ENCODE measurements at regions not wholly inside any gene's neighbourhood (a gene's known extent, or its start where the extent isn't known, plus 50 kb on each side); places are given as distances from the start of the nearest gene placed in this dataset.

DNA sequence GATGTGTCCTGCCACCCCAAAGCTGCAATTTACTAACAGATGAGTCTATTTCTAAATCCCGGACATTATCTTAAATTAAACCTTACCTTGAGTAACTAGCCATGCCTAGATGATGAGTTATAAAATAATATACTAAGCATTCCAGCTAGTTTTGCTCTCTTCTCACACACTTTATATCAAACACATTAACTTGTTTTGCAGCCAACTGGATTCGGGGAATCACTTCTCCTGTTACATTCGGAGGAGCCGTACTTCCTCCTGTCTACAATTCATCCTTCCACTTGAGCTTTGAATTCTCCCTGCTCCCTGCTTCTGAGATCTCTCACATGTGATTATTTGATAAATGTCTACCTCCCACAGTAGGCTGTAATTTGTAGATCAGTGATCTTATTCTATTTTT is 420.1 kb downstream of the GJA1 start:
- TF ChIP-seq REST (IDR thresholded peaks at IDR 0.05; ENCODE audit: insufficient read depth in 1 of 2, low read depth in 2 of 2, low read length in 2 of 2), result no peak
- TF ChIP-seq TAF1 (IDR thresholded peaks at IDR 0.05; ENCODE audit: borderline replicate concordance, insufficient read depth, low read length), result no peak
- TF ChIP-seq SIN3A (IDR thresholded peaks at IDR 0.05; ENCODE audit: borderline replicate concordance, insufficient read depth, low read length), result no peak
- TF ChIP-seq POLR2AphosphoS5 (IDR thresholded peaks at IDR 0.05; ENCODE audit: low read depth, low read length), result no peak
- TF ChIP-seq FOXP2 (optimal IDR thresholded peaks at IDR 0.05; ENCODE audit: borderline replicate concordance, extremely low read depth, extremely low read length, insufficient read depth), result no peak

DNA sequence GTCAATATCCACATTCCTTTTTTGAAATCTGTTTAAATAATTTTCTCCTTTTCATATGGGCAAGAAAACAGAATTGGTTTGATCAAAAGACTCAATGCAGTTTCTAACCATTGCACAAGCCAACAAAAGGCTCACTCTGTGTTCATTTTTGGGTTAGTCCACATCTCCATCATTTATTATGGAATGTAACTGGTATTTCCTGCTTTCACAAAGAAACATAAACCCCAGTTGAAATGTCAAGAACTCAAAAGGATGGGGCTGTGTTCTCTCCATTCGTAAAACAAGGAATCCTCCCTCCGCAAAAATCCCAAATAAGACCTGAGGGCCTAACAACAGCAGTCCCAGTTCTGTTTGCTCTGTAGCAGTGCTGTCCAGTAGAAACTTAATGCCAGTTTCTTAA is 420.9 kb downstream of the GJA1 start:
- TF ChIP-seq TAF1 (IDR thresholded peaks at IDR 0.05; ENCODE audit: borderline replicate concordance, insufficient read depth, low read length), result no peak
- no peak for TF ChIP-seq POLR2AphosphoS5 (IDR thresholded peaks at IDR 0.05; ENCODE audit: low read depth, low read length)
- TF ChIP-seq REST (IDR thresholded peaks at IDR 0.05; ENCODE audit: insufficient read depth in 1 of 2, low read depth in 2 of 2, low read length in 2 of 2), result no peak
- TF ChIP-seq SIN3A (IDR thresholded peaks at IDR 0.05; ENCODE audit: borderline replicate concordance, insufficient read depth, low read length), result no peak
- no peak for TF ChIP-seq FOXP2 (optimal IDR thresholded peaks at IDR 0.05; ENCODE audit: borderline replicate concordance, extremely low read depth, extremely low read length, insufficient read depth)

DNA sequence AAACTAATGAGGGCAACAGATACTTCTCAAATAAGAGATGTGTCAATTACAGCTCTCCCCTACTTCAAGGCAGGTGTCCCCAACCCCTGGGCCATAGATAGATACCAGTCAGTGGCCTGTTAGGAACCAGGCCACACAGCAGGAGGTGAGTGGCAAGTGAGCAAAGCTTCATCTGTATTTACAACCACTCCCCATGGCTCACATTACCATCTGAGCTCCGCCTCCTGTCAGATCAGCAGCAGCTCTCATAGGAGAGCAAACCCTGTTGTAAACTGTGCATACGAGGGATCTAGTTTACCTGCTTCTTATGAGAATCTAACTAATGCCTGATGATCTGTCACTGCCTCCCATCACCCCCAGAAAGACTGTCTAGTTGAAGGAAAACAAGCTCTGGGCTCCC is 422.1 kb downstream of the GJA1 start:
- no peak for TF ChIP-seq TAF1 (IDR thresholded peaks at IDR 0.05; ENCODE audit: borderline replicate concordance, insufficient read depth, low read length)
- no peak for TF ChIP-seq REST (IDR thresholded peaks at IDR 0.05; ENCODE audit: insufficient read depth in 1 of 2, low read depth in 2 of 2, low read length in 2 of 2)
- TF ChIP-seq SIN3A (IDR thresholded peaks at IDR 0.05; ENCODE audit: borderline replicate concordance, insufficient read depth, low read length), result no peak
- no peak for TF ChIP-seq POLR2AphosphoS5 (IDR thresholded peaks at IDR 0.05; ENCODE audit: low read depth, low read length)
- TF ChIP-seq FOXP2 (optimal IDR thresholded peaks at IDR 0.05; ENCODE audit: borderline replicate concordance, extremely low read depth, extremely low read length, insufficient read depth), result no peak

GRCh38 chr6:121858310-121858709 is 422.9 kb downstream of the GJA1 start:
- no peak for TF ChIP-seq FOXP2 (optimal IDR thresholded peaks at IDR 0.05; ENCODE audit: borderline replicate concordance, extremely low read depth, extremely low read length, insufficient read depth)
- TF ChIP-seq REST (IDR thresholded peaks at IDR 0.05; ENCODE audit: insufficient read depth in 1 of 2, low read depth in 2 of 2, low read length in 2 of 2), result no peak
- no peak for TF ChIP-seq POLR2AphosphoS5 (IDR thresholded peaks at IDR 0.05; ENCODE audit: low read depth, low read length)
- no peak for TF ChIP-seq TAF1 (IDR thresholded peaks at IDR 0.05; ENCODE audit: borderline replicate concordance, insufficient read depth, low read length)
- TF ChIP-seq SIN3A (IDR thresholded peaks at IDR 0.05; ENCODE audit: borderline replicate concordance, insufficient read depth, low read length), result no peak

GRCh38 chr6:121858986-121859385 is 423.5 kb downstream of the GJA1 start:
- TF ChIP-seq REST (IDR thresholded peaks at IDR 0.05; ENCODE audit: insufficient read depth in 1 of 2, low read depth in 2 of 2, low read length in 2 of 2) (no peak), SIN3A (IDR thresholded peaks at IDR 0.05; ENCODE audit: borderline replicate concordance, insufficient read depth, low read length) (no peak), FOXP2 (optimal IDR thresholded peaks at IDR 0.05; ENCODE audit: borderline replicate concordance, extremely low read depth, extremely low read length, insufficient read depth) (no peak), TAF1 (IDR thresholded peaks at IDR 0.05; ENCODE audit: borderline replicate concordance, insufficient read depth, low read length) (no peak), POLR2AphosphoS5 (IDR thresholded peaks at IDR 0.05; ENCODE audit: low read depth, low read length) (no peak)

All from PFSK-1 (cell line).